ENCODE measurements at regions not wholly inside any gene's neighbourhood (a gene's known extent, or its start where the extent isn't known, plus 50 kb on each side); places are given as distances from the start of the nearest gene placed in this dataset.

GRCh38 chr4:37000281-37000680 lies 244.3 kb upstream of the NWD2 start:
- no peak for DNase-seq

GRCh38 chr4:37001688-37002436 lies 242.7 kb upstream of the NWD2 start:
- no peak for DNase-seq

GRCh38 chr4:37002625-37003024 lies 241.9 kb upstream of the NWD2 start:
- no peak for DNase-seq

GRCh38 chr4:37008199-37008598 lies 236.3 kb upstream of the NWD2 start:
- no peak for DNase-seq

- DNase-seq = no peak
These were observed 230.0 kb upstream of the NWD2 start for GRCh38 chr4:37014584-37014983.

GRCh38 chr4:37015391-37015790 lies 229.2 kb upstream of the NWD2 start:
- no peak for DNase-seq

GRCh38 chr4:37023504-37023903 lies 221.0 kb upstream of the NWD2 start:
- no peak for DNase-seq

GRCh38 chr4:37023996-37024395 lies 220.5 kb upstream of the NWD2 start:
- DNase-seq = no peak

GRCh38 chr4:37040816-37041215 lies 203.7 kb upstream of the NWD2 start:
- DNase-seq = no peak

GRCh38 chr4:37043342-37043741 lies 201.2 kb upstream of the NWD2 start:
- no peak for DNase-seq

- DNase-seq = no peak
These were observed 193.4 kb upstream of the NWD2 start for GRCh38 chr4:37051111-37051510.

GRCh38 chr4:37051866-37052265 lies 192.7 kb upstream of the NWD2 start:
- no peak for DNase-seq

GRCh38 chr4:37054531-37055077 lies 189.9 kb upstream of the NWD2 start:
- DNase-seq = no peak

- no peak for DNase-seq
These were observed 185.7 kb upstream of the NWD2 start for GRCh38 chr4:37058826-37059225.

GRCh38 chr4:37066159-37066558 lies 178.4 kb upstream of the NWD2 start:
- no peak for DNase-seq

- no peak for DNase-seq
These were observed 176.0 kb upstream of the NWD2 start for GRCh38 chr4:37068580-37068979.

GRCh38 chr4:37070041-37070440 lies 174.5 kb upstream of the NWD2 start:
- no peak for DNase-seq

GRCh38 chr4:37071576-37071975 lies 173.0 kb upstream of the NWD2 start:
- no peak for DNase-seq

- no peak for DNase-seq
These were observed 171.2 kb upstream of the NWD2 start for GRCh38 chr4:37073226-37073840.

GRCh38 chr4:37082912-37083311 lies 161.6 kb upstream of the NWD2 start:
- no peak for DNase-seq

GRCh38 chr4:37095925-37096324 lies 148.6 kb upstream of the NWD2 start:
- no peak for DNase-seq

- DNase-seq = no peak
These were observed 143.4 kb upstream of the NWD2 start for GRCh38 chr4:37101182-37101581.

GRCh38 chr4:37101686-37102085 lies 142.9 kb upstream of the NWD2 start:
- no peak for DNase-seq

GRCh38 chr4:37109756-37110155 lies 134.8 kb upstream of the NWD2 start:
- no peak for DNase-seq

GRCh38 chr4:37124800-37125199 lies 119.7 kb upstream of the NWD2 start:
- DNase-seq = no peak
